Endometrium (tissue), 2 donors: ENCODE measurements at regions not wholly inside any gene's neighbourhood (a gene's known extent, or its start where the extent isn't known, plus 50 kb on each side); places are given as distances from the start of the nearest gene placed in this dataset.

Experiments
- FAIRE-seq: peaks from 2 replicates; lab custom pipeline; 2012; peaks lifted over from hg19 to GRCh38; lab: Jason Lieb, UNC
- donor health status: control.
- donor health status: control.

- FAIRE-seq, result no peak
Measured at GRCh38 chr3:117305681-117306080, 596.1 kb downstream of the TUSC7 start.

GRCh38 chr3:117306299-117306698 is 596.7 kb downstream of the TUSC7 start:
- no peak for FAIRE-seq

- no peak for FAIRE-seq
Measured at GRCh38 chr3:117308353-117308752, 598.8 kb downstream of the TUSC7 start.

GRCh38 chr3:117308756-117309155 is 599.2 kb downstream of the TUSC7 start:
- no peak for FAIRE-seq

- FAIRE-seq, result no peak
Measured at GRCh38 chr3:117310536-117310935, 601.0 kb downstream of the TUSC7 start.

GRCh38 chr3:117314441-117315150 is 605.0 kb downstream of the TUSC7 start:
- FAIRE-seq, result no peak

- no peak for FAIRE-seq
Measured at GRCh38 chr3:117322866-117323265, 613.3 kb downstream of the TUSC7 start.

GRCh38 chr3:117346901-117347300 is 637.3 kb downstream of the TUSC7 start:
- no peak for FAIRE-seq

- FAIRE-seq, result no peak
Measured at GRCh38 chr3:117348884-117349283, 639.3 kb downstream of the TUSC7 start.

- FAIRE-seq, result no peak
Measured at GRCh38 chr3:117349566-117349965, 640.0 kb downstream of the TUSC7 start.

GRCh38 chr3:117350371-117350770 is 640.8 kb downstream of the TUSC7 start:
- FAIRE-seq, result no peak

- no peak for FAIRE-seq
Measured at GRCh38 chr3:117355566-117355965, 646.0 kb downstream of the TUSC7 start.

- no peak for FAIRE-seq
Measured at GRCh38 chr3:117356091-117356705, 646.6 kb downstream of the TUSC7 start.

GRCh38 chr3:117358717-117359314 is 649.2 kb downstream of the TUSC7 start:
- FAIRE-seq, result no peak

GRCh38 chr3:117366574-117366973 is 657.0 kb downstream of the TUSC7 start:
- no peak for FAIRE-seq

GRCh38 chr3:117367861-117368260 is 658.3 kb downstream of the TUSC7 start:
- FAIRE-seq, result no peak

GRCh38 chr3:117380631-117381030 is 671.1 kb downstream of the TUSC7 start:
- no peak for FAIRE-seq

- no peak for FAIRE-seq
Measured at GRCh38 chr3:117393119-117393518, 683.5 kb downstream of the TUSC7 start.

GRCh38 chr3:117398141-117398899 is 688.7 kb downstream of the TUSC7 start:
- no peak for FAIRE-seq

- no peak for FAIRE-seq
Measured at GRCh38 chr3:117399311-117400078, 689.9 kb downstream of the TUSC7 start.

GRCh38 chr3:117400303-117400702 is 690.7 kb downstream of the TUSC7 start:
- no peak for FAIRE-seq

GRCh38 chr3:117404141-117404540 is 694.6 kb downstream of the TUSC7 start:
- no peak for FAIRE-seq
